Activated CD4-positive, alpha-beta T cell treated with anti-CD3 and anti-CD28 coated beads, Interleukin-2, amount 50 U/mL, for 16 hours (primary cell): ENCODE measurements at regions not wholly inside any gene's neighbourhood (a gene's known extent, or its start where the extent isn't known, plus 50 kb on each side); places are given as distances from the start of the nearest gene placed in this dataset.
"Not testable (repeated sequence)": the region's sequence is repeated elsewhere in the genome, so short reads cannot be mapped to it uniquely, and the experiment has no call there.

Source experiments
- DNase-seq: peaks from one replicate; pipeline ENCODE4 v3.0.0-alpha.2; 2020

DNA sequence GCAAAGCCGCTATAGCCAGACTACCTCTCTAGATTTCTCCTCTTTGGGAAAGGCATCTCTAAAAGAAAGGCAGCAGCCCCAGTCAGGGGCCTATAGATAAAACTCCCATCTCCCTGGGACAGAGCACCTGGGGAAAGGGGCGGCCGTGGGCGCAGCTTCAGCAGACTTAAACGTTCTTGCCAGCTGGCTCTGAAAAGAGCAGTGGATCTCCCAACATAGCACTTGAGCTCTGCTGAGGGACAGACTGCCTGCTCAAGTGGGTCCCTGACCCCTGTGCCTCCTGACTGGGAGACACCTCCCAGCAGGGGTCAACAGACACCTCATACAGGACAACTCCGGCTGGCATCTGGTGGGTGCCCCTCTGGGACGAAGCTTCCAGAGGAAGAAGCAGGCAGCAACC, 276.5 kb downstream of the CD109 start:
- not testable (repeated sequence) for DNase-seq

DNA sequence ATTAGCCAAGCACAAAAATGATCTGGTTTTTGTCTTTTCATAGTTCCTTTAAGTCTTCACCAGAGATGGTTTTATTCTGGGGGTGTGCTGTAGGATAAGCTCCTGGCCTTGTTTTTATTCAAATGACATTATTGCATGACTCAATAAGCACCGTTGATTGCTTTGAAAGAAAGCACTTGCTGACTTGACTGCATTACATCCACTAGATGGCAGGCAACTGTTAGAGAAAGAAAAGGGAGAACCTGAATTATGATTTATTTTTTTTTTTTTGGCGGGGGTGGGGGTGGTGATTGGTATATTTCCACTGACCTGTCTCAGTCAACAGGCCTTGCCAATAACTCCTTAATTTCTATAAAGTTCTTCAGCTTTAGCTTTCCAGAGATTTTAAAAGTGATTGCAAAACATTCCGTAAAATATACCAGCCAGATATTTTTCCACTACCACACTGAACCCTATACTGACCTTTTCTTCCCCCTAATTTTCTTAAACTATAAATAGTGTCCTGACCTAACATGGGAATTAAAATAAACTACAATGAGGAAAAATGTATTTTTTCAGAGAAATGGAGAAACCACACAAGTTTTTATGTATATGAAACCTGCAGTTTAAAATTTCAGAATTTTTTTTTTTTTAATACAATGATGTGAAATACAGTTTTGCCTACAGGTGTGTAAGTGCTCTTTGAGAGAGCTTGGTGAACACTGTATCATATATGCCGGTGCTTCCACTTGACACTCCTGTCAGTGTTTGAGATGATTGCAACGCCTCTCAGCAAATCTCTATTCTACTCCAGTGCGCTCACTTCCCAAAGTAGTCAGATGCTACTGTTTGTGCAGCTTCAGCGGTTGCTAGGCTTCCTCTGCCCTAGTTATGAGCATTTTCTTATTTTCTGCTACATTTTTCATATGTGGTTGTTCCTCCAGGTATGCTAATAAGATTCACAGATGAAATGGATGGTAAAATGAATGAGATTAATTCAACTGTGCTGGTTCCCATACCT, 274.3 kb downstream of the CD109 start:
- DNase-seq, result peak; percentile 47

GRCh38 chr6:73968221-73968757, 272.3 kb downstream of the CD109 start:
- DNase-seq, result no peak

- DNase-seq, result no peak
Observed at GRCh38 chr6:73965539-73966029, 269.6 kb downstream of the CD109 start.

- no peak for DNase-seq
Observed at GRCh38 chr6:73964241-73964854, 268.3 kb downstream of the CD109 start.

- no peak for DNase-seq
Observed at GRCh38 chr6:73962884-73963283, 266.9 kb downstream of the CD109 start.

- no peak for DNase-seq
Observed at GRCh38 chr6:73956305-73956704, 260.3 kb downstream of the CD109 start.

DNA sequence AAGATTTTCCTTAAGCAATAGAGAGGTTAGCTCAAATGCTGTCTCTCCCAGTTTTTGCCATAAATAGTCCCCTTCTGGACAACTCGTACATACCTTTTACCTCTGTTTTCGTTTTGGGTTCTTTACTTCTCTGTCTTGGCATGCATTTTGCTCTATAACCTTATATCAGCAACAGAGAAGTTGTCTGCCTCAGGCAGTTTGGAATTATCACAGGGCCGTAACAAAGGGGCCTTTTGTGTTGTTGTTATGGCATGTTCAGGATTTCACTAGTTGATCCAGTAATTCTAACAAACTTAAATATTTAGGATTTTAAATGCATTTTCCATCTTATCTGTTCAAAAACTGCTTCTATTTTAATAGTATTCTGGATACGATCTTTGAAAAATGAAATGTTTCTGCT, 259.8 kb downstream of the CD109 start:
- DNase-seq, result no peak

DNA sequence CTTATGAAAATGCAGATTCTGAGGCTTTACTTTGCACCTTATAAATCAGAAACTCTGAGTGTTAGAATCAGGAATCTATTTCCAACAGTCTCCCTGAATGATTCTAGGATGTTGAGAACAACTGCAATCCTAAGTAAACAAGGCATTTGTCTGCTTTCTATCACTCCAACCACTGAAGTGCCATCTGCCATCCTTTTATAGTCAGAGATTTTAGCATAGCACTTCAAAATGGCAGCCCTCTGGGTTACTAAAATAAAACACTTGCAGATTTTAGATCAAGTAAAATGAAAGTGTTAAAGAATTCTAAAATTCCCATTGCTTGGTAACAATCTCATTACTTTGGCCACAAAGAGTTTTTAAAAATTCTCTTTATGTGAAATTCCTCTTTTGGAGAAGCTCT, 258.9 kb downstream of the CD109 start:
- DNase-seq, result no peak

DNA sequence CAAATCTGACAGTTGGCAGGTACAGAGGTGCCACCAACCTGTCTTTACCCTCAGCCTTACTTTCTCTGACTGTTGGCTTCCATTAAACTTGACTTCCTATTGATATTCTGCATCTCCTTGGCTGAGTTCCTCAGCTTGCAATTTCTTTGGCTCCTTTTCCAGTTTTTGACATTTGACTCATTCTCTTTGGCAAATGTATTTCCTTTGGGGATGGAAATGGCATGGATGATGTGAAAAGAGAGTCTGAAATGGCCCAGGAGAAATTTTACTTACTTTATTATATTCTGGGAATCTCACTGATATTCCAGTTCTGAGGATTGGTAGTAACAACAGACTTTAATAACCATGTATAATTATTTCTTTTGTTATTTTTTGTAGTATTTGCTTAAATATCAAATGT, 255.2 kb downstream of the CD109 start:
- DNase-seq, result no peak

DNA sequence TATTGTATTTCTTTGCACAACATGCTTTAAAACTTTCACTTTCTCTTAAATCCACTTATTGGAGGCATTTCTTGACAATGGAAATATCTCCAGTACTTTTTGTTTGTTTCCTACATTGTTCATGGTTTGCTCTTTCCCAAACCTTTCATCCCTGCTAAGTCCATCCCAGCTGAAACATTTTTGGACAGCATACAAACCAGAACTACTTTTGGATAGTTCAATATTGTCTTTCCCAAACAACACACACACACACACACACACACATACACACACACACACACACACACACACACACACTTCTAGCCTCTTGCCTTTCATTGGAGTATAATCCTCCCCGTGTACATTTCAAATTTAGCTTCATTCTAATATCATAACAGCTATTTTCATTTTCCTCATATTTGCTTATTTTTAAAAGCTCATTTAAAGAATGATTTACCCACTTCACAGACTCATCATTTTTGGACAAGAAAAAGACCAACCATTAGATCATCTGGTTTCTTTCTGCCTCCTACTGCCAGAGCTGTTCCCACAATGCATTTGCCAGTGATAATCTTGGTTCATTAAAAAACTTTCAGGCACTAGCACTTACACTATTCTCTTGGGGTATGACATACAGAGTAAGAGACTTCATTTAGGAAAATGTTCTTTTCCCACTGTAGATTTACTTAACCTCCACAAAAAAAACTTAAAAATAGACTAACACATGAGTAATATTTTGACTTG, 248.1 kb downstream of the CD109 start:
- DNase-seq, result no peak

DNA sequence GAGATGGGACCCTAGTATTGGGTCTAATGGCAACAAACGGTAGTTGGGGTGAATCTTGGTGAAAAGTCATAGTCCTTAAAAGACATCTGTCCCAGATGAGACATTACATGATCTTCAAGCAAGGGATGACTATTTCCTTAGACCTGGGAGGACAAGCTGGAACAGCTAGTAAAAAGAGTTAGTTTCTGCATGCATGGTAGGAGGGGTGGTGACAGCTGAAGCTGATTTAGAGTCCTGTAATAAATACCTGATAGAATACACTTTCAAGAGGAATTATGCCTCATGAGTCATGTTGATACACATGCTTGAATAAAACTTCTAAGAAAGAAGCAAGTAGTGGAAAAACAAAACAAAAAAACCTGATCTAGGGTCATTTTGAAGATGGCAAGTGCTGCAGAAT, 247.4 kb downstream of the CD109 start:
- DNase-seq, result no peak

DNA sequence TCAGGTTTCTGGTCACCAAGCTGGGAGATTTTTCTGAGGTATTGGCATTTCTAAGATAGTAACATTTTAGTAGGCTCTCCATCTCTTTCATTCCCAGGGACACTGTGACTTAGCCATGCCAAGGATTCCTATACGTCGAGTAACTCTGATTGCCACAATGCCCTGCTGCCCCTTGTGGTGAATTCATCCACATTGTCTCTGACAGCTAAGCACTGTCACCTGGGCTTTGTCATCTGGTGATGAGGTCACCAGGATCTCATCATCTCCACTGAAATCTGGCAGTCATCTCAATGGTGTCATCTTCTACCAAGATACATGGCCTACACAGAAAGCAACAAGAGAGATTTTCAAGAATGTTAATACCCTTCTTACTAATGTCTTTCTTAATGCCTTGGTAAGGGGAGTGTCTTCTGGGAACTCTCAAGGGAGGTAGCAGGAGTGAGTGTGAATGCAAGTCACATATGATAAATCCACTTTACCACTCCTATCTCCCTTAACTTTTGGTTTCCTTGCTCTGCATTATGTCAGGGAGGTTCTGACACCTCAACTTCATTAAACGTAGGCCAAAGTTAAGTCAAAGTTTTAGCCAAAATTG, 246.7 kb downstream of the CD109 start:
- no peak for DNase-seq

DNA sequence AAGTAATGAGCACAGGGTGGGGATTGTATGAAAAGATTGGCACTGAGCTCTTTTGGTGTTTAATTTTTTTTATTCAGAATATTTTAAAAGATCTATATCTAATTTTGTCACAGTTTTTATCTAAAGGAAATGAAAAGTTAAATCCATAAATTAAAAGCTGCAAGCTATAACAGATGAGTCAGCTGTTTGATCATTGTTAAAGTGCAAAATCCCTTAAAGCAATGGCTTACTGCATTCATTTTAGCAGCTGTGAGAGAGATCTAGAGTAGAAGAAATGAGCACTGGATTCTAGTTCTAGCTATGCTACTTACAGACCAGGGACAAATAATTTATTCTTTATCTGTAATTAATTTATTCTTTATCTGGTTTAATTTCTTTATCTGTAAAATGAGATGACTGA, 245.9 kb downstream of the CD109 start:
- DNase-seq, result no peak

DNA sequence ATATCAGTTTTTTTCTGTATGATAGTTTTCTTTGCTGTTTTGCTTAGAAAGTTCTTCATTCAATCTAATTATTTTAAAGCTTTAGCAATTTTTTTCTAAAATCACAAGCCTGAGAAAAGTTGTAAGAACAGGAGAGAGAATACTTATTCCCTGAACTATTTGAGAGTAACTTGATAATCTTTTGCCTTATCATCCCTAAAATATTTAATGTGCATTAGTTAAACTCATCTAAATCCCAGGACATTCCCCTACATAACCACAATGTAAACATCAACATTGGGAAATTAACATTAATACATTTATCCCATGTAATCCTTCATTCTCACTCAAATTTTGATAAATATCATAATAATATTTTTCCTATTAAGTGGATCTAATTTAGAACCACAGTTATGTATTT, 241.8 kb downstream of the CD109 start:
- no peak for DNase-seq

GRCh38 chr6:73932866-73933265, 236.9 kb downstream of the CD109 start:
- DNase-seq, result no peak

DNA sequence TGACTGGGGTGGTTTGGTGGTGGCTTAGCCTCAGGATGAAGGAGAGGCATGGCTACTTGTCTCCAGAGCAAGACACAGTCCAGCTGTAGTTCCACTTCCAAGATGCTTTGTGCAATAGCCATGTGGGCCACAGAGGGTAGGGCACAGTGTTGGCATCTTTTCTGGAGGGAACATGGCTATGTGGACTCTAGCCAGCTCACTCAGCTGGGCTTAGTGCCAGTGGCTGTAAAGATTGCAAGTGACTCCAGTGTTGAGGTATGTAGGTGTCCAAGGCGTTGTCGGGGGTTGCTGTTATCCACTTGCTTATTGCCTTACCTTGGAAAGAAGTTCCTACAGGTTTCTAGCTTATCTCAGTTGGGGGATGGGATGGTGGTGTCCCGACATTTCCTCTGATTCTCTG, 233.4 kb downstream of the CD109 start:
- DNase-seq, result no peak

GRCh38 chr6:73927421-73927820, 231.4 kb downstream of the CD109 start:
- no peak for DNase-seq

DNA sequence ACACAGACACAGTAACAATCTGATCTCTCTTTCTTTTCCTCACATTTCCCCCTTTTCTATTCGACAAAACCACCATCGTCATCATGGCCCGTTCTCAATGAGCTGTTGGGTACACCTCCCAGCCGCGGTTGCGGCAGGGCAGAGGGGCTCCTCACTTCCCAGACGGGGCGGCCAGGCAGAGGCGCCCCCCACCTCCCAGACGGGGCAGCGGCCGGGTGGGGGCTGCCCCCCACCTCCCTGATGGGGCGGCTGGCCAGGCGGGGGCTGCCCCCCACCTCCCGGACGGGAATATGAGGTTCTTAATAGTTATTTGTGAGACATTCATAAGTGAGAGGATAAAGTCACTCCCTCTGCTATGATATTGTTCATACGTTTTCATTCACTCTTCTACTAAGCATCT, 229.7 kb downstream of the CD109 start:
- not testable (repeated sequence) for DNase-seq

DNA sequence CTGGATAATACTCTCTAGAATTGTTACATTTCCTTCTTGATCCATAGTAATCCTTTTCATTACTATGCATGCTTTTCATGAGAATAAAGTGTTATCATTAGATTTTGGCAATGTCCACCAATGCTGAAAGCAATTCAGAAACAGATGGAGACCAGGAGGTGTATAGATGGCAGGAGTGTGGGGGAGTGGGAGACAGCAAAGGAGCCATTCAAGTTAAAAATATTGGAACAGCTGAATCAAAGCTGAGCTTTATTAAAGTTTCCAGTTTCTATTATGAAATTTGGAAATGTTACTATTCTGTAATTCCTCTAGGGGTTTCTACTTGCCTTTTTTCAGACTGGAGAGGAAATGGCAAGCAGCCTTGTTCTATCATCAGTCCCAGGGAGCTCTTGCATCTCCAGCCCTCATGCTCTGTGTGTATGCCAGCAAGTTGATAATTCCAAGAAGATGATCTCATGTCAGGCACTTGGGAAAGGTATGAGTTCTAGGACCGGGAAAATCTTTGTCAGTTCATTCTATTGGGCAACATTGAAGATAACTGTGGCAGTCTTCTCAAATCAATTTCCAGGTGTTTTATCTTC, 228.0 kb downstream of the CD109 start:
- DNase-seq, result no peak

DNA sequence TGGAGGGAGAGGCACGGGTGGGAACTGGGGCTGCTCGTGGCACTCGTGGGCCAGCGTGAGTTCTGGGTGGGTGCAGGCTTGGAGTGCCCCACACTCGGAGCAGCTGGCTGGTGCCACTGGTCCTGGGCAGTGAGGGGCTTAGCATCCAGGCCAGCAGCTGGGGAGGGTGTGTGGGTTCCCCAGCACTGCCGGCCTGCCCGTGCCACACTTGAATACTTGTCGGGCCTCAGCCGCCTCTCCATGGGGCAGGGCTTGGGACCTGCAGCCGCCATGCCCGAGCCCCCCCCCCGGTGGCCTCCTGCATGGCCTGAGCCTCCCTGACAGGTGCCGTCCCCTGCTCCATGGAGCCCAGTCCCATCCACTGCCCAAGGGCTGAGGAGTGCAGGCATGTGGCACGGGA, 207.2 kb downstream of the CD109 start:
- no peak for DNase-seq

DNA sequence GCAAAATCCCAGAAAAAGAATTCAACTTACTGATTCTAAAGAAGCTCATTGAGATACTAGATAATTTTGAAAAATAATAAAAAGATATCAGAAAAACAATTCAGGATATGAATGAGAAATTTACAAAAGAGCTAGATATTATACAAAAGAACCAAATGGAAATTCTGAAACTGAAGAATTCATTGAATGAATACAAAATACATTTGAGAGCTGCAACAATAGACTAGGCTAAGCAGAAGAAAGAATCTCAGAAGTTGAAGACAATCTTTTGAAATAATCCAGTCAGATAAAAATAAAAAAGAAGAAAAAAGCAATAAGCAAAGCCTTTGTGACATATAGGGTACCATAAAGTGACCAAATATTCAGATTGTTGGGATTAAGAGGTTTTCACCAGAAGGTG, 206.0 kb downstream of the CD109 start:
- DNase-seq, result no peak
